ENCODE measurements at regions not wholly inside any gene's neighbourhood (a gene's known extent, or its start where the extent isn't known, plus 50 kb on each side); places are given as distances from the start of the nearest gene placed in this dataset.
A peak's percentile ranks its signal among the peaks of the same experiment; 100 is the strongest.

- DNase-seq, result peak in 4 of 6 experiments; percentile 6 to 27 (median 13)
Measured at GRCh38 chr9:93827545-93828330, 127.4 kb downstream of the BARX1 start.

GRCh38 chr9:93826905-93827544, 128.1 kb downstream of the BARX1 start:
- peak in 1 of 6 experiments; percentile 28 for DNase-seq

- peak in 5 of 6 experiments; percentile 4 to 55 (median 24) for DNase-seq
Measured at GRCh38 chr9:93826209-93826608, 128.9 kb downstream of the BARX1 start.

- no peak for DNase-seq
Measured at GRCh38 chr9:93825348-93826115, 129.6 kb downstream of the BARX1 start.

- no peak for DNase-seq
Measured at GRCh38 chr9:93824386-93825294, 130.5 kb downstream of the BARX1 start.

GRCh38 chr9:93823245-93824072, 131.7 kb downstream of the BARX1 start:
- no peak for DNase-seq

- DNase-seq, result no peak
Measured at GRCh38 chr9:93822229-93822628, 132.9 kb downstream of the BARX1 start.

GRCh38 chr9:93821307-93821703, 133.8 kb downstream of the BARX1 start:
- no peak for DNase-seq

- no peak for DNase-seq
Measured at GRCh38 chr9:93820667-93821306, 134.4 kb downstream of the BARX1 start.

- DNase-seq, result no peak
Measured at GRCh38 chr9:93819905-93820304, 135.2 kb downstream of the BARX1 start.

GRCh38 chr9:93818827-93819472, 136.2 kb downstream of the BARX1 start:
- DNase-seq, result no peak

- no peak for DNase-seq
Measured at GRCh38 chr9:93818237-93818636, 136.9 kb downstream of the BARX1 start.

- DNase-seq, result no peak
Measured at GRCh38 chr9:93815677-93816076, 139.5 kb downstream of the BARX1 start.

GRCh38 chr9:93815135-93815534, 140.0 kb downstream of the BARX1 start:
- no peak for DNase-seq

- no peak for DNase-seq
Measured at GRCh38 chr9:93814077-93814956, 140.8 kb downstream of the BARX1 start.

- DNase-seq, result no peak
Measured at GRCh38 chr9:93813221-93814076, 141.7 kb downstream of the BARX1 start.

- no peak for DNase-seq
Measured at GRCh38 chr9:93812410-93812668, 142.8 kb downstream of the BARX1 start.

- DNase-seq, result no peak
Measured at GRCh38 chr9:93810028-93810971, 144.9 kb downstream of the BARX1 start.
